Pancreas (tissue), 10 donors: ENCODE measurements at regions not wholly inside any gene's neighbourhood (a gene's known extent, or its start where the extent isn't known, plus 50 kb on each side); places are given as distances from the start of the nearest gene placed in this dataset.

Experiments used
- ATAC-seq, 4 donors: fragments of 200-7000 bp; cut with Tn5 transposase; one replicate each; pipeline versions ENCODE4 v1.8.0 to v1.9.1; 2020; ENCODE audit warnings: mild to moderate bottlenecking in 4 of 4, moderate library complexity in 4 of 4
- DNase-seq, 6 donors: peaks; one replicate each; pipeline ENCODE4 v3.0.0-alpha.2; 2020
- FAIRE-seq: peaks from 2 replicates; lab custom pipeline; 2012; peaks lifted over from hg19 to GRCh38; lab: Jason Lieb, UNC
- H3K27ac ChIP-seq, 4 donors: fragments of 200-600 bp; sonication (generic); 1 replicate in 3 of 4; 2 replicates in 1 of 4; pipeline versions ENCODE4 v1.5.0 to v1.8.0; 2020
- H3K27me3 ChIP-seq, 4 donors: fragments of 200-600 bp; one replicate each; pipeline ENCODE4 v1.8.0; 2021
- H3K36me3 ChIP-seq, 3 donors: fragments of 200-600 bp; sonication (generic) in 1 of 3; one replicate each; pipeline versions ENCODE4 v1.5.0 to v1.8.0; 2020 to 2021
- H3K4me1 ChIP-seq, 3 donors: fragments of 200-600 bp; one replicate each; pipeline ENCODE4 v1.8.0; 2021
- H3K4me3 ChIP-seq, 4 donors: fragments of 200-600 bp; sonication (generic) in 2 of 4; one replicate each; pipeline versions ENCODE4 v1.5.0 to v1.8.0; 2020 to 2021
- H3K9me3 ChIP-seq, 4 donors: fragments of 200-600 bp; one replicate each; pipeline ENCODE4 v1.8.0; 2021
- WGBS, 2 donors: extraction: QIAGEN DNeasy Blood & Tissue Kit; methylation state at CpG; one replicate each; pipeline ENCODE4 v1.1.7; 2013; 5-methylcytosine and 5-hydroxymethylcytosine counted together
- intact Hi-C, 3 donors: fragments of 100-400 bp; cut with DNase I; formaldehyde crosslinking; loops; one replicate each; pipeline versions ENCODE4 v1.11.1 to v1.14.2; 2022
- TF ChIP-seq, protein P1 (sequence below), 4 donors: fragments of 200-600 bp; sonication (generic) in 3 of 4; IDR thresholded peaks; one replicate each; pipeline versions ENCODE4 v1.5.0 to v1.8.0; 2021; ENCODE audit warnings: antibody characterized with exemption in 4 of 4
- donor health status: healthy with polysubstance abuse.
- donor health status: DM: no; HTN: no; CAD: no; lungs with moderate emphysema.
- donor health status: DM: no; HTN: no; CAD: no.
- donor health status: control.
- donor health status: control.
- donor health status: Bipolar disorder and iron deficiency.
- donor health status: DM: yes; HTN: yes; CAD: no.
- donor health status: DM: no; HTN: no; CAD: no.
- donor health status: DM: no; HTN: no; CAD: no.
- donor health status: DM: yes; HTN: yes; CAD: no.

DNA sequence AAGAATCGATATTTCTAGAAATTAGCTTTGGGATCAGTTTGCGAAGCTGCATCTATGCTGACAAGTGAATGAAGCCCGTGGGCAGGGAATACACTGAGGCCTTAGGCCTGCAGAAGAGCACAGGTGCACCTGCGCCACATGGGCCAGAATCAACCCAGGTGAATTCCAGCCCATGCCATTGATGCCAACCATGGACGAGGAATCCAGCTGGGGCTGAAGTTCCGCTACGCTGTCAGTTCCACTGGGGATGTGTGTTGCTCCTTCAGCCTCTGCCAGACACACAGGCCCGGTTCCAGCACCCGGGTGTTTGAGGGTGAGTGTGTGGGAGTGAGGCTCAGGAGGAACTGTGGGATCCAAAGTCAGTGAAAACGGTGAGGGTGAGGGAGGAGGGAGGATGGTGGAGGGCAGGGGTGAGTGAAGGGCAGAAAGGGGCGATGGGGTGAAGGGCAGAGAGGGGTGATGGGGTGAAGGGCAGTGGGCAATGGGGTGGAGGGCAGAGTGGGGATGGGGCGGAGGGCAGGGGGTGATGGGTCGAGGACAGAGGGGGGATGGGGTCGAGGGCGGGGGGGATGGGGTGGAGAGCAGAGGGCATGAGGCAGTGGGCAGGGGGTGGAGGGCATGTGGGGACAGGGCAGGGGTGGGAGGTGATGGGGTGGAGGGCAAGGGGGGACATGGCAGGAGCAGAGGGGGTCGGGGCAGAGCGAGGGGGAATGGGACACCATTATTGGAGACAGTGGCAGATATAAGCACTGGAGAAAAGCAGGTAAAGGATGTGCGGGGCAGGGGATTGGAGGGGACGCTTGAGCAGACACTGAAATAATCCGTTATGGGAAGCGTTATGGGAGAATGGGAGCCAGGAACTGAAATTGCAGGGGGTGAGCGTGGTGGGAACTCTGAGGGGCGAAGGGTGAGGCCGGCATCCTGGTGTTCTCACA lies 931.6 kb downstream of the BRD1 start:
- Histone ChIP-seq H3K27me3 (no peaks in the 10 kb centered on the region), H3K36me3 (no peaks in the 10 kb centered on the region), H3K9me3 (no peaks in the 10 kb centered on the region), H3K27ac (no peak overlapping the region), H3K4me3 (no peak overlapping the region), H3K4me1 (no peaks in the 10 kb centered on the region)
- intact Hi-C loops: no loop called here
- ATAC-seq: no peak
- FAIRE-seq: no peak
- TF ChIP-seq, protein P1, sequence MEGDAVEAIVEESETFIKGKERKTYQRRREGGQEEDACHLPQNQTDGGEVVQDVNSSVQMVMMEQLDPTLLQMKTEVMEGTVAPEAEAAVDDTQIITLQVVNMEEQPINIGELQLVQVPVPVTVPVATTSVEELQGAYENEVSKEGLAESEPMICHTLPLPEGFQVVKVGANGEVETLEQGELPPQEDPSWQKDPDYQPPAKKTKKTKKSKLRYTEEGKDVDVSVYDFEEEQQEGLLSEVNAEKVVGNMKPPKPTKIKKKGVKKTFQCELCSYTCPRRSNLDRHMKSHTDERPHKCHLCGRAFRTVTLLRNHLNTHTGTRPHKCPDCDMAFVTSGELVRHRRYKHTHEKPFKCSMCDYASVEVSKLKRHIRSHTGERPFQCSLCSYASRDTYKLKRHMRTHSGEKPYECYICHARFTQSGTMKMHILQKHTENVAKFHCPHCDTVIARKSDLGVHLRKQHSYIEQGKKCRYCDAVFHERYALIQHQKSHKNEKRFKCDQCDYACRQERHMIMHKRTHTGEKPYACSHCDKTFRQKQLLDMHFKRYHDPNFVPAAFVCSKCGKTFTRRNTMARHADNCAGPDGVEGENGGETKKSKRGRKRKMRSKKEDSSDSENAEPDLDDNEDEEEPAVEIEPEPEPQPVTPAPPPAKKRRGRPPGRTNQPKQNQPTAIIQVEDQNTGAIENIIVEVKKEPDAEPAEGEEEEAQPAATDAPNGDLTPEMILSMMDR (IDR thresholded peaks at IDR 0.05): no peak
- no peak for DNase-seq
- 58 to 69% methylated on average over 24 of the region's 24 CpGs for whole genome bisulfite sequencing, 2 donors

- no peaks in the 10 kb centered on the region for H3K27me3 ChIP-seq
- ATAC-seq (no peak), FAIRE-seq (no peak)
Measured at GRCh38 chr22:48895336-48895735, 932.3 kb downstream of the BRD1 start.

DNA sequence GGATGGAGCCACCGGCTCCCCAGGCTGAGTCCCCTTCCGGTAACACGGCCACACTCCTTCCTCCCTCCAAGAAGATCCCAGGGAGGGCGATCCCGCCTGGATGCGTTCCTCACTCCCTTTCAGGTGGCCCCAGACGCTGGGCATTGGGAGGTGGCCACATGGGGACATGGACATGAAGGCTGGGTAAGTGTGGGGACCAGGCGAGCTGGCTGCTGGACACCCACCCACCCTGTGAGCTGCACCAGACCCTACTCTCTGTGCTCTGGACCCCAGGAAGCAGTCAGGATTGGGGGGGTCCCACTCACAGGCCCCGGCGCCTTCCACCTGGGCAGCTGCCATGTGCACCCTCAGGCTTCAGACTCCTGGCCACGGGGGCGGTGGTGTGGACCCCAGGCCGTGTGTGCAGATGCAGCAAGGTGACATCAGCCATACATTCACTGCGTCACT lies 932.8 kb downstream of the BRD1 start:
- ATAC-seq (no peak), FAIRE-seq (no peak), DNase-seq (peak in 1 of 6 donors; percentile 47)
- no peaks in the 10 kb centered on the region for H3K36me3 ChIP-seq
- no peak overlapping the region for H3K4me3 ChIP-seq
- H3K4me1 ChIP-seq: no peaks in the 10 kb centered on the region
- WGBS, 2 donors: 42 to 62% methylated on average over 14 of the region's 14 CpGs
- intact Hi-C loops: no loop called here
- H3K9me3 ChIP-seq: no peaks in the 10 kb centered on the region
- no peak overlapping the region for H3K27ac ChIP-seq
- H3K27me3 ChIP-seq: no peaks in the 10 kb centered on the region
- TF ChIP-seq, protein P1 (IDR thresholded peaks at IDR 0.05): no peak

More at GRCh38 chr22:48895336-48895735, 932.3 kb downstream of the BRD1 start:
- Histone ChIP-seq H3K4me1 (no peaks in the 10 kb centered on the region), H3K27ac (no peak overlapping the region), H3K9me3 (no peaks in the 10 kb centered on the region), H3K36me3 (no peaks in the 10 kb centered on the region), H3K4me3 (no peak overlapping the region)
- DNase-seq: no peak
- 44 to 60% methylated on average over 9 of the region's 9 CpGs for WGBS, 2 donors
- TF ChIP-seq, protein P1 (IDR thresholded peaks at IDR 0.05): no peak
- intact Hi-C loops: no loop called here

DNA sequence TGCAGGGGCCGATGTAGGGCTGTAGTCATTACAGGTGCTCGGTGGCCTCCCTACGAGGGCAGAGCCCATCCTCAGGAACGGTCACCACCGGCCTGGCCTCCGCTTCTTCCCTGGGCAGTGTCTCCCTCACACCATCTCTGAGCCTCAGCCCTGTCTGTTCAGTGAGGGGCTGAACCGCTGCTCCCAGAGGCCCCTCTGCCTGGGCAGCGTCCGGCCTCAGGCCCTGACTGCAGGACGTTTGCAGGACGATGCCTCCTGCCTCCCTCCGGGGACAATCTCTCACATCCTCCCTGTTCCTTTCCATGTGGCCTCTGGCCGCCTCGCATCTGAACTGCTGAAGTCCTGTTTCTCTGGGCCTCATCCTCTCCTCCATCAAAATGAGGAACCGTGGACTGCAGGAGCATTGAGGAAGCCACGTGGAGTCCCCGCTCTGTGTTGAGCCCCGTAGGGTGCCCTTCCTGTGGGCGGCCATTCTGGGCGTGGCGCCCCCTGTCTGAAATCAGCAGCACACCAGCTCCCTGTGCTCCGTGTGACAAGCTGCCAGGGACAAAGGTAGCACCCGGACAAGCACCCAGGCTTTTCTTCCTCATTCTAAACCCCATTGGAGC lies 933.5 kb downstream of the BRD1 start:
- H3K36me3 ChIP-seq: no peaks in the 10 kb centered on the region
- no peak overlapping the region for H3K4me3 ChIP-seq
- no peak for ATAC-seq
- FAIRE-seq: no peak
- intact Hi-C loops: no loop called here
- H3K27me3 ChIP-seq: no peaks in the 10 kb centered on the region
- TF ChIP-seq, protein P1 (IDR thresholded peaks at IDR 0.05): no peak
- H3K27ac ChIP-seq: no peak overlapping the region
- no peaks in the 10 kb centered on the region for H3K9me3 ChIP-seq
- WGBS, 2 donors: 48 to 53% methylated on average over 22 to 23 of the region's 23 CpGs
- H3K4me1 ChIP-seq: no peaks in the 10 kb centered on the region
- peak in 1 of 6 donors; percentile 45 for DNase-seq
